Fibroblast of peridontal ligament (primary cell): ENCODE measurements at regions not wholly inside any gene's neighbourhood (a gene's known extent, or its start where the extent isn't known, plus 50 kb on each side); places are given as distances from the start of the nearest gene placed in this dataset.
"Not testable (repeated sequence)": the region's sequence is repeated elsewhere in the genome, so short reads cannot be mapped to it uniquely, and the experiment has no call there.

Experiments used
- DNase-seq: peaks from one replicate; pipeline ENCODE4 v3.0.0-alpha.2; 2010; ENCODE audit errors: extremely low read depth

- DNase-seq: no peak
Measured at GRCh38 chrX:140342410-140342809, 162.5 kb downstream of the SOX3 start.

DNA sequence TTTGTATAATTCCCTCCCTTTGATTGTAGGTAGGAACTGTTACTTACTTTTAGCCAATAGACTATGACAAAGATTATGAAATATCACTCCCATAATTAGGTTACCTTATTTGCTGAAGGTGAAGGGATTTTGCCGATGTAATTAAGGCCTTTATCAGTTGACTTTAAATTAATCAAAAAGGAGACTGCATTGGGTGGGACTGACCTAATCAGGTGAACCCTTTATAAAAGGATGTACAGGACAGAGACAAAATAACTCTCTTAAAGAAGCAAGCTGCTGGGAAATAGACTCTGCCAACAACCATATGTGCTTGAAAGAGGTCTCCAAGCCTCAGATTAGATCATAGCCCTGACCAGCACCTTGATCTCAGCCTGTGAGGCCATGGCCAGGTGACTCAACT lies 167.6 kb downstream of the SOX3 start:
- DNase-seq: no peak

DNA sequence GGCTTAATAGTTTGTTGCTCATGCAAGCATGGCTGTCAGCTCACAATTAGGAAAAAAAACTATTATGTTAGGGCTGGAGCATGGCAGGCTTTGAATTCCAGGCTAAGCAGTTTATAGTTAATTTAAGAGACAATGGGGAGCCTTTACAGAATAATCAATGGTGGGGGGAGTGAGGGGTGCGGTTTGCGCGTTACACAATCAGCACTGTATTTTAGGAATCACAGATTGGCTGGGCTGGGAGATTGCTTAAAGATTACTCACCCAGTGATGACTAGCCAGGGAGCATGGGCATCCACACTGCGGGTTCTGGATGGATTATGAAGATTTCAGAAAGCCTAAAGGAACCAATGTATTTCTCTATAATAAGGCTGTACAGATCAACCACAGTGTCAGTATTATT lies 186.6 kb downstream of the SOX3 start:
- DNase-seq: no peak

GRCh38 chrX:140317462-140317861 lies 187.4 kb downstream of the SOX3 start:
- no peak for DNase-seq

DNA sequence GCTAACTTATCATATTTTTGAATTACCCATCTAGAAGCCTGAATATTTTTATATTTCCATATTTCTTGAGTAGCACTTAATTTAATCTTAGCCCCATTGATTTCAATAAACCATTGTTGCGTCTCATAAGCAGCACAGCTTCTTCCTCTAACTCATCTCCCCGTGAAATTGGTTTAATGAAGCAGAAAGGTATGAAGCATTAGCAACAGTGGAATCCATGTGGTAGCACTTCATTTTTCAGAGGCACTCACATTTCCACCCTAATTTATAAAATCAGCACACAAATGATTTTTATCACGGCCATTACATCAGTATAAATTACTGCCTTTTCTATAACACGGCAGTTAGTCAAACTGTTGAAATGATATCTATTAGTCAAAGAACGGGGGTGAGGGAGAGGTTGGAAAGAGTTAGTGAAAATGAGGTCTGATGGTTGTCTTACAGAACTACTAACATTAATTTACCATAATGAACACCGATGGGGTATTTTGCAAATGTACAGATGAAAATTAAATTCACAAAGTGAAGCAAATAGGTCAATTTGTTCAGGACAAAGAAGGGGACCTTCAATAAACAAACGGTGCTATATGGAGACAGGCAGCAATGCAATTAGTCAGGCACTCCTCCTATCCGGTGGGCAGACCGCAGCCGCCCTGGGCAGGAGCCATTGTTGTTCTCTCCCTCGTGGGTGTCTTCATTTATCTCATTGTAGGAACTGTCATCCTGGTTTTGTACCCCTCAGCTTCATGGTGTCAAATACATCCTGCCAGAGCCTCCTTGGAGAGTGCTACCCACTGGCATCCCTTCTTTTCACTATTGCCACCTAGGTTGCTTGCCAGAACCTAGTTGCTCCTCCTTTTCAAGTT lies 205.7 kb downstream of the SOX3 start:
- no peak for DNase-seq

DNA sequence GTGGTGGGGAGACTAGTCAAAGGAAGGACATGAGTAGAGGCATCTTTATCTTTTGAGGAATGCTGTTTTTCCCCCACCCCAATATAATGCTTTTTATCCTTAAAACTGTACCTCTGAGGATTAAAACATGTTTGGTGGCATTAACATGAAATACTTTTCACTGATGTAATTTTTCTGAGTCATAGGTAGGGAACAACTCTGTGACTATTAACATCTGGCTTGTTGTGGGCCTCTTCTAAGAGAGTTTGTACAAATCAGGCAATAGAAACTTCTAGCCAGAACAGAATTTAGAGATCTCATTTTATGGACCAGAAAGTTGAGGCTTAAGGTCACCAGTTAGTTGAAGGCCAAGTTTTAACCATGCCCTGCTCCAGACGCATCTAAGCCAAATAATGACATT lies 207.6 kb downstream of the SOX3 start:
- no peak for DNase-seq

GRCh38 chrX:140292961-140293360 lies 211.9 kb downstream of the SOX3 start:
- no peak for DNase-seq

GRCh38 chrX:140292188-140292587 lies 212.7 kb downstream of the SOX3 start:
- no peak for DNase-seq

GRCh38 chrX:140274811-140275525 lies 229.9 kb downstream of the SOX3 start:
- DNase-seq: peak; percentile 0

GRCh38 chrX:140273921-140274320 lies 230.9 kb downstream of the SOX3 start:
- no peak for DNase-seq

DNA sequence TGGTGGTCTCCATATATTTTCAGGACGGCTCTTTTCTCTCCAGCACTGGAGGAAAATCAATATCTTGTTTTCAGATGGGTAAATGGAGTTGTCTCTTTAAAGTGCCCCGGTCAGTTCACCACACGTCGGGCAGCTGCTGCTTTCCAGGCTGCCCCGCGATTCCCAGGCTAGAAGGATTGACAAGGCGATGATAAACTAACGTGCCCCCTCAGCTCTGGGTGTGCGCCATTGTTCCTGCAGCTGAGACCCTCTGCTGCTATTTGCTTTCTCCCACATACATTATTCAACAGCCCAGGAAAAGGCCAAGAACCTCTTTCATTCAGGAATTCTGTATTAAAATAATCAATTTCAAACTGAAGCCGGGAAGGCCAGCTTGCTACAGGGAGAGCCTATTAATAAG lies 254.5 kb downstream of the SOX3 start:
- DNase-seq: no peak

DNA sequence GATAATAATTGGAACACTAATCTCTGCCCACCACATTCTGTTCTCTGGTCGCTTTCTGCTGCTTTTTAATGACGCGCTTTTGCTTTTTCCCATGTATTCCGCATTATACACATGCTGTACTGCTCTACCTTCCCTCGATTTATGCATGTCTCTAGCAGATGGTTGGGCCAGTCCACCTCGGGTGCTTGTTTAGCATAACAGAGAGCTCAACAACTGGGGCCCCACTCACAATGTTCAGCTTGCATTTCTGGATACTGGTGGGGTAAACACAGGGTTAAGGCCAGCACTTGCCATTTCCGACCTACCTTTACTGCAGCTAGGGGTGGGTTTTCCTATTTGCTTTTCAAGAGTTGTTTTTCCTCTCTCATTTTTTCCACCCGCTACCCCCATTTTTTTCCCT lies 255.8 kb downstream of the SOX3 start:
- no peak for DNase-seq

DNA sequence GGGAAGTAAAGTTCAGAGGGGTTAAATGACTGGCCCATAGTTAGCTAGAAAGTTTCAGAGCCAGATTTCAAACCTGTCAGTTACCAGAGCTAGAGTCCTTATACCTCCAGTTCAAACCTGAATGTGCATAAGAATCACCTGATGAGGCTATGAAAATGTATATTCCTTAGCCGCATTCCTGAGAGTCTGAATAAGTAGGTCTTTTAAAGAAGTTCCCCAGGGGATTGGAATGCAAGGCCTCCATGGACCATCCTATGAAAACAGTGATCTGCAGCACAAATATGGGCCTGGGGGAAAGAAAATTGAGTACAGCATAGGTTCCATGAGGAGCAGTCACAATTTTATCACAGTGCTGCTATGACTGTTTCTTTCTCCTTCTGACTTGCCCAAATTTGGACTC lies 263.9 kb upstream of the CXorf66 start:
- DNase-seq: no peak

- not testable (repeated sequence) for DNase-seq
Measured at GRCh38 chrX:140226037-140226436, 260.7 kb upstream of the CXorf66 start.

DNA sequence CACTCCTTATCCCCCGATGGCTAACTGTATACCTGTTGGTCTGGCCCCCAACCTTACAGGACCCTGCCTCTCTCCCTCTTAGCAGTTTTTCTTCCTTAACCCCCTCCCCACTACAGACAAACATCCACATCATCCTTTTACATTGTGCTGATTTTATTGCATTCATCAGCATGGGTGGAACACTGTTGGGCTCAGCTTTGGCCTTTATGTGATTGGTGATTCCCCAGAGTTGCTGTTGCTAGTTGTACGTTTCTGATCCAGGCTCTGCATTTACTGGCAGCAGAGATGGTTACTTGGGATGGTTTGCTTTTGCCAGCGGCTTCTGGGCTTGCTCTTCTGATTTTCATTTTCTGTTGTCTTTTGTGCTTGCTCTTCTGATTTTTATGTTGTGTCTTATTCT lies 250.6 kb upstream of the CXorf66 start:
- DNase-seq: not testable (repeated sequence)

DNA sequence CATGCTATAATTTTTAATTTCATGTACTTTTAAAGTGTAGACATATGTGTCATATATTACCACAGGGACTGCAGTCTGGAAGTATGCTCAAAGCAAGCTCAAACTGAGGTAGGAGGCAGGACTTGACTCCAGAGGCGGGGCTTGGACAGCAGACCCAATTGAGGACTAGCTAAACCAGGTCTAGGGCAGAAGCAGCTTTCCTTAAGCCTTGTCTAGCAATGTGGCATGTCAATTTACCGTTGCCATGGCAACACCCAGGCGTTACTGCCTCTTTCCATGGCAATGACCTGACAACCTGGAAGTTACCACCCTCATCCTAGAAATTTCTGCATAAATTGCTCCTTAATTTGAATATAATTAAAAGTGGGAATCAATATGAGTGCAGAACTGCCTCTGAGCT lies 249.2 kb upstream of the CXorf66 start:
- DNase-seq: not testable (repeated sequence)

DNA sequence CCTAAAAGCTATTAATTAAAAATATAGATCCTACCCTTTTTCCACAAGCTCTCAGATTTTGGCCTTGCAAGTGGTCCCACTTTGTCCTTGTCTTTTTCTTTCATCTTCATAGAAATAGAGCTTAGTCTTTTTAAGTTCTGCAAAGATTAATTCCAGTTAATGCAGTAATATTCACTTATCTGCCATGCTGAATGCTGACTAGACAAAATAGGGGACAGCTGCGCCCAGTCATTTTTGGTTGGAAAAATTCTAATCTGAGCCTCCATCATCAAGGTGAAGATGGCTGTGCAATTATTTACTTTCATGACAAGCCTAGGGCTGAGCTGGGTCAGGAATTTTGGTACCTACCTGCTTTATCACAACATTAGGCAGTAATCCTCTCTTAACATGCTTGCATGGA lies 241.3 kb upstream of the CXorf66 start:
- DNase-seq: no peak

DNA sequence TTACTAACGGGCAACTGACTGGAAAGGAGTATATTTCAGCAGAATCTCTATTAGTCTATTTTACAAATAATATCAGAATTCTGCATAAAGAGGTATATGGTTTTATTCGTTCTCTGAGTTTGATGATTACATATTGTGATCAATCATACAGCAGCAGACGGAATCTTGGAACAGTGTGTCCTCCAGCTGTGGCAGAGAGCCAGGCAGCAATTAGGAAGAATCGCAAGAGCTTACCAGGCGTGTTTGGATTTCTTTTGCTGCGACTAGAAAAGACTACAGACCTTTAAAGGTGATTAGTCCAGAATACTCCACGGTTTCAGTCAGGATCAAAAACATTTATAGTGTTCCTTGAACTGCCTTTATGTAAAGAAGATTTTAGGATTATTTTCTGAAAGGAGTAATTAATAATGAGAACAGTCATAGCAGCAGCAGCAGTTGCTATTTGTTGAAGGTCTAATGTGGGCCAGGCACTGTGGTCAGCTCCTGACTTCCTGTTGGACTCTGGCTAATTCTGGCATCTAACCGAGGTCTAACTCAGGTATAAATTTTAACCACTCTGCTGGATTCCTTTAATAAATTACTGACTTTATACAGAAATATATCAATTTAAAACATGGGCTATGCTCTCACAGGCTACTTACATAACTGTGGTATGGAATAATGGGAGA lies 225.3 kb upstream of the CXorf66 start:
- no peak for DNase-seq

DNA sequence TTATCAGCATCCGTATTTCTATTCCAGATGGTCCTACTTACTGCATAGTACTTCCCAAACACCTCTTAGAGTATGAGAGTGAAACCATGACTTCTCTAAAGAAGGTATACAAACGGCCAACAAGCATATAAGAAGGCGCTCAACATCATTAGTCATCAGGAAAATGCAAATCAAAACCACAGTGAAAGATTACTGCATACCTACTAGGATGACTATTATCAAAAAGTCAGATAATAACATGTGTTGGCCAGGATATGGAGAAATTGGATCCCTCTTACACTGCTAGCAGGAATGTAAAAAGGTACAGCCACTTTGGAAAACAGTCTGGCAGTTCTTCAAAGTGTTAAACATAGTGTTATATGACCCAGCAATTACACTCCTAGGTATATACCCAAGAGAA lies 215.3 kb upstream of the CXorf66 start:
- DNase-seq: no peak

DNA sequence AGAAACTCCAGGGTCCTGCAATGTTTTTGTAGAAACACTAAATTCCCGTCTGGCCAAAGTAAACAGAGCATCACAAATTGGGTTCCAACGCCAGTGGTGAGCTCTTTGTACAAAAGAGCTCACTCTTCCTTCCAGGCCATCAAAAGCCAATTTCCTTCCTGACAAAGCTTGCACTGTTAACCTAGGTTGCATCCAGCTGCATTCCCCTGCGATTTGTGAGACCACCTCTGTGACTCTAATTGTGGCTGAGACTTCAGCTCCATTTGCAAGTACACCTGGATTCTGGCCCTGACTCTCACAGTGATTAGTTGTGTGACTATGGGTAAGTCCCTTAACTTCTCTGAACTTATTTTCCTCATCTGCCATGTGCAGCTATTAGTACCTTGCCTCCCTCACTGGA lies 212.5 kb upstream of the CXorf66 start:
- no peak for DNase-seq

- no peak for DNase-seq
Measured at GRCh38 chrX:140172401-140172800, 207.1 kb upstream of the CXorf66 start.

DNA sequence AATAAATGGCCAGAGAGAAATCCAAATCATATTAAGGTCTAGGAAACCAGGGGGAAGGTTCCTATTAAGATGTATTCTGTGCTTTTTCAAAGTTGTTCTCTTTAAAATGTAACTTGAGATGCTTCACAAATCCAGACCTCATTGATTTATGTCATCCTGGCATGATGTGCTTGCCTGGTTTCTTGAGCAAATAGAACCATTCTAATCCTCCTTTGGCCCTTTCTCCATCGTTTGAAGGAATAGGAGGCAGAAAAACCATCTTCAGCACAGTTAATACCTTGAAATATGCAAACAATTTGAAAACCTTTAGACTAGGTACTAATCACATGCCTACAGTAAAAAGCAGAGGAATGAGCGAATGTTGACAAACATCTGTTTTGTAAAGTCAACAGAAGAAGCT lies 202.2 kb upstream of the CXorf66 start:
- no peak for DNase-seq

DNA sequence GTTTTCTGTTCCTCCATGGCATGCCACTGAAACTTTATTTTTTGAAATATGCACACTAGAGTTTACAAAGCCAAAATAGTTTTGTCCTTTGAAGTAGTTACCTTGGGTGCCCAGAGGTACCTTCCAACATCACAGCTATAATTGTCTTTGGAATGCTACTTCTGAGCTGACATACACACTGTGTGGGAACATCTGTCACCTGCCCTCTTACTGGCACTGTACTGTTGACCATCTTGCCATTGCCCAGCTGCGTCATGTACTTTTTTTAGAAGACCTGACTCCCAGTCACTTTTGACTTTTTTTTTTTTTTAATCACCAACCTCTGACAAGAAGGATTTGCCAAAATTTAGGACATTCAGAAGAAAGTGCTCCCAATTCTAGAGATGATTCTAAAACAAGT lies 200.5 kb upstream of the CXorf66 start:
- no peak for DNase-seq
